ENCODE measurements at regions not wholly inside any gene's neighbourhood (a gene's known extent, or its start where the extent isn't known, plus 50 kb on each side); places are given as distances from the start of the nearest gene placed in this dataset.

DNA sequence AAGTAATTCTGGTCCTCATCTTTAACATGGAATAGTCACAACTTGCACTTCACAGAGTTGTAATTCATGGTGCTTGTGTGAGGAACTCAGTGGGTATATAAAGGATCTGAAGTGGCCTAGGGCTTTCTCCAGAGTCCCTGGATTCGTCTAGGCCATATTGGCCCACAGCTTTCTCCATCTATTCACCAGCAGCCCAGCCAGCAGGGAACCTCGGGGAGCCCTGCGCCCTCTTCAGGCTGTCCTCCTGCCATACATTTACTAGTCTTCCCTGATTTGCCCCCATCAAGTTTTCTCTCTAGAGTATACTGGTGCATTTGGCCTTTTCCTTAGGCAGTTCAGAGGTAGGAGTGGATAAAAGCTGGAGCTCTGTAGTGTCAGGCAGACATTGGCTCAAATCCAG is 278.3 kb downstream of the MYCN start:
- TF ChIP-seq SCRT1 (tag by site-specific recombination; IDR thresholded peaks at IDR 0.05; ENCODE audit: borderline replicate concordance) (no peak), ZNF548 (tag by site-specific recombination; IDR thresholded peaks at IDR 0.05) (no peak), ZNF239 (tag by site-specific recombination; IDR thresholded peaks at IDR 0.05) (no peak), ZNF341 (tag by site-specific recombination; IDR thresholded peaks at IDR 0.05; ENCODE audit: low read depth) (no peak), MYNN (tag by site-specific recombination; IDR thresholded peaks at IDR 0.05; ENCODE audit: borderline replicate concordance) (no peak), ZNF596 (tag by site-specific recombination; IDR thresholded peaks at IDR 0.05) (no peak), ZNF776 (tag by site-specific recombination; IDR thresholded peaks at IDR 0.05; ENCODE audit: borderline replicate concordance) (no peak), ZNF707 (tag by site-specific recombination; IDR thresholded peaks at IDR 0.05) (no peak), GLI4 (tag by site-specific recombination; IDR thresholded peaks at IDR 0.05) (no peak), ZBTB20 (tag by site-specific recombination; IDR thresholded peaks at IDR 0.05) (no peak), ZNF394 (tag by site-specific recombination; IDR thresholded peaks at IDR 0.05; ENCODE audit: borderline replicate concordance) (no peak), ZNF140 (tag by site-specific recombination; IDR thresholded peaks at IDR 0.05) (no peak), ZNF768 (tag by site-specific recombination; IDR thresholded peaks at IDR 0.05) (no peak)
- TF ChIP-seq, protein P1, sequence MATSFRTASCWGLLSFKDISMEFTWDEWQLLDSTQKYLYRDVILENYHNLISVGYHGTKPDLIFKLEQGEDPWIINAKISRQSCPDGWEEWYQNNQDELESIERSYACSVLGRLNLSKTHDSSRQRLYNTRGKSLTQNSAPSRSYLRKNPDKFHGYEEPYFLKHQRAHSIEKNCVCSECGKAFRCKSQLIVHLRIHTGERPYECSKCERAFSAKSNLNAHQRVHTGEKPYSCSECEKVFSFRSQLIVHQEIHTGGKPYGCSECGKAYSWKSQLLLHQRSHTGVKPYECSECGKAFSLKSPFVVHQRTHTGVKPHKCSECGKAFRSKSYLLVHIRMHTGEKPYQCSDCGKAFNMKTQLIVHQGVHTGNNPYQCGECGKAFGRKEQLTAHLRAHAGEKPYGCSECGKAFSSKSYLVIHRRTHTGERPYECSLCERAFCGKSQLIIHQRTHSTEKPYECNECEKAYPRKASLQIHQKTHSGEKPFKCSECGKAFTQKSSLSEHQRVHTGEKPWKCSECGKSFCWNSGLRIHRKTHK (tag by site-specific recombination; IDR thresholded peaks at IDR 0.05) = no peak
- Histone ChIP-seq H3K4me1 (ENCODE audit: control insufficient read depth, insufficient read depth, low read length) (no peaks in the 10 kb centered on the region), H3K36me3 (ENCODE audit: control insufficient read depth in 2 of 2, insufficient read depth in 1 of 2, low read length in 2 of 2) (no peaks in the 10 kb centered on the region), H3K27ac (ENCODE audit: extremely low read depth, low read depth, low read length) (no peak overlapping the region), H3K4me3 (ENCODE audit: low read depth, low read length) (no peak overlapping the region), H3K9me3 (ENCODE audit: control insufficient read depth, insufficient read depth, low read depth, low read length) (no peaks in the 10 kb centered on the region)
- ChIA-PET CTCF (interaction anchor here (0.6 to 1.2 kb wide), 6 partner anchors 17 to 423 kb away, joined by 3 read pairs; no protein-coding TSS in a partner anchor), POLR2A (no interaction called here)

DNA sequence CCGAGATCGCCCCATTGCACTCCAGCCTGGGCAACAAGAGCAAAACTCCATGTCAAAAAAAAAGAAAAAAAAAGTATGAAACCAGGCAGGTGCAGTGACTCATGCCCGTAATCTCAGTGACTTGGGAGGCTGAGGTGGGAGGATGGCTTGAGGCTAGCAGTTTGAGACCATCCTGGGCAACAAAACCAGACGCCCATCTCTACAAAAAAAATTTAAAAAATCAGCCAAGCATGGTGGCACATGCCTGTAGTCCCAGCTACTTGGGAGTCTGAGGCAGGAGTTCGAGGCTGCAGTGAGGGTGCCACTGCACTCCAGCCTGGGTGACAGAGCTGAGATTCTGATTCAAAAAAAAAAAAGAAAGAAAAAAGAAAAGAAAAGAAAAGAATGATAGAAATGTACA is 277.8 kb downstream of the MYCN start:
- H3K4me3 ChIP-seq (ENCODE audit: low read depth, low read length) = no peak overlapping the region
- no peaks in the 10 kb centered on the region for H3K36me3 ChIP-seq (ENCODE audit: control insufficient read depth in 2 of 2, insufficient read depth in 1 of 2, low read length in 2 of 2)
- TF ChIP-seq, protein P2, sequence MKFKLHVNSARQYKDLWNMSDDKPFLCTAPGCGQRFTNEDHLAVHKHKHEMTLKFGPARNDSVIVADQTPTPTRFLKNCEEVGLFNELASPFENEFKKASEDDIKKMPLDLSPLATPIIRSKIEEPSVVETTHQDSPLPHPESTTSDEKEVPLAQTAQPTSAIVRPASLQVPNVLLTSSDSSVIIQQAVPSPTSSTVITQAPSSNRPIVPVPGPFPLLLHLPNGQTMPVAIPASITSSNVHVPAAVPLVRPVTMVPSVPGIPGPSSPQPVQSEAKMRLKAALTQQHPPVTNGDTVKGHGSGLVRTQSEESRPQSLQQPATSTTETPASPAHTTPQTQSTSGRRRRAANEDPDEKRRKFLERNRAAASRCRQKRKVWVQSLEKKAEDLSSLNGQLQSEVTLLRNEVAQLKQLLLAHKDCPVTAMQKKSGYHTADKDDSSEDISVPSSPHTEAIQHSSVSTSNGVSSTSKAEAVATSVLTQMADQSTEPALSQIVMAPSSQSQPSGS (tag by site-specific recombination; IDR thresholded peaks at IDR 0.05; ENCODE audit: low read depth) = no peak
- TF ChIP-seq ZNF530 (tag by site-specific recombination; IDR thresholded peaks at IDR 0.05; ENCODE audit: low read depth) (no peak), ZNF214 (tag by site-specific recombination; IDR thresholded peaks at IDR 0.05; ENCODE audit: borderline replicate concordance) (no peak), KLF9 (tag by site-specific recombination; IDR thresholded peaks at IDR 0.05; ENCODE audit: low read depth) (no peak), ZFP3 (tag by site-specific recombination; IDR thresholded peaks at IDR 0.05; ENCODE audit: low read depth) (no peak), YY1 (tag by site-specific recombination; IDR thresholded peaks at IDR 0.05) (no peak), ZNF629 (tag by site-specific recombination; IDR thresholded peaks at IDR 0.05) (no peak), ZNF239 (tag by site-specific recombination; IDR thresholded peaks at IDR 0.05) (no peak), ZXDB (tag by site-specific recombination; IDR thresholded peaks at IDR 0.05) (no peak), HOXD13 (CRISPR knock-in tag; IDR thresholded peaks at IDR 0.05; ENCODE audit: borderline replicate concordance) (no peak), ZNF335 (tag by site-specific recombination; conservative IDR thresholded peaks at IDR 0.05) (no peak), ZNF473 (tag by site-specific recombination; IDR thresholded peaks at IDR 0.05) (no peak), OVOL3 (tag by site-specific recombination; IDR thresholded peaks at IDR 0.05) (no peak)
- TF ChIP-seq, protein P3, sequence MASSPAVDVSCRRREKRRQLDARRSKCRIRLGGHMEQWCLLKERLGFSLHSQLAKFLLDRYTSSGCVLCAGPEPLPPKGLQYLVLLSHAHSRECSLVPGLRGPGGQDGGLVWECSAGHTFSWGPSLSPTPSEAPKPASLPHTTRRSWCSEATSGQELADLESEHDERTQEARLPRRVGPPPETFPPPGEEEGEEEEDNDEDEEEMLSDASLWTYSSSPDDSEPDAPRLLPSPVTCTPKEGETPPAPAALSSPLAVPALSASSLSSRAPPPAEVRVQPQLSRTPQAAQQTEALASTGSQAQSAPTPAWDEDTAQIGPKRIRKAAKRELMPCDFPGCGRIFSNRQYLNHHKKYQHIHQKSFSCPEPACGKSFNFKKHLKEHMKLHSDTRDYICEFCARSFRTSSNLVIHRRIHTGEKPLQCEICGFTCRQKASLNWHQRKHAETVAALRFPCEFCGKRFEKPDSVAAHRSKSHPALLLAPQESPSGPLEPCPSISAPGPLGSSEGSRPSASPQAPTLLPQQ (tag by site-specific recombination; IDR thresholded peaks at IDR 0.05) = no peak
- TF ChIP-seq, protein P4, sequence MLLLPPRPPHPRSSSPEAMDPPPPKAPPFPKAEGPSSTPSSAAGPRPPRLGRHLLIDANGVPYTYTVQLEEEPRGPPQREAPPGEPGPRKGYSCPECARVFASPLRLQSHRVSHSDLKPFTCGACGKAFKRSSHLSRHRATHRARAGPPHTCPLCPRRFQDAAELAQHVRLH (tag by site-specific recombination; IDR thresholded peaks at IDR 0.05) = no peak
- TF ChIP-seq, protein P5, sequence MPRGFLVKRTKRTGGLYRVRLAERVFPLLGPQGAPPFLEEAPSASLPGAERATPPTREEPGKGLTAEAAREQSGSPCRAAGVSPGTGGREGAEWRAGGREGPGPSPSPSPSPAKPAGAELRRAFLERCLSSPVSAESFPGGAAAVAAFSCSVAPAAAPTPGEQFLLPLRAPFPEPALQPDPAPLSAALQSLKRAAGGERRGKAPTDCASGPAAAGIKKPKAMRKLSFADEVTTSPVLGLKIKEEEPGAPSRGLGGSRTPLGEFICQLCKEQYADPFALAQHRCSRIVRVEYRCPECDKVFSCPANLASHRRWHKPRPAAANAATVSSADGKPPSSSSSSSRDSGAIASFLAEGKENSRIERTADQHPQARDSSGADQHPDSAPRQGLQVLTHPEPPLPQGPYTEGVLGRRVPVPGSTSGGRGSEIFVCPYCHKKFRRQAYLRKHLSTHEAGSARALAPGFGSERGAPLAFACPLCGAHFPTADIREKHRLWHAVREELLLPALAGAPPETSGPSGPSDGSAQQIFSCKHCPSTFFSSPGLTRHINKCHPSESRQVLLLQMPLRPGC (tag by site-specific recombination; IDR thresholded peaks at IDR 0.05) = no peak
- TF ChIP-seq, protein P6, sequence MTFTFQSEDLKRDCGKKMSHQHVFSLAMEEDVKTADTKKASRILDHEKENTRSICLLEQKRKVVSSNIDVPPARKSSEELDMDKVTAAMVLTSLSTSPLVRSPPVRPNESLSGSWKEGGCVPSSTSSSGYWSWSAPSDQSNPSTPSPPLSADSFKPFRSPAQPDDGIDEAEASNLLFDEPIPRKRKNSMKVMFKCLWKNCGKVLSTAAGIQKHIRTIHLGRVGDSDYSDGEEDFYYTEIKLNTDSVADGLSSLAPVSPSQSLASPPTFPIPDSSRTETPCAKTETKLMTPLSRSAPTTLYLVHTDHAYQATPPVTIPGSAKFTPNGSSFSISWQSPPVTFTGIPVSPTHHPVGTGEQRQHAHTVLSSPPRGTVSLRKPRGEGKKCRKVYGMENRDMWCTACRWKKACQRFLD (tag by site-specific recombination; IDR thresholded peaks at IDR 0.05) = no peak
- H3K9me3 ChIP-seq (ENCODE audit: control insufficient read depth, insufficient read depth, low read depth, low read length) = no peaks in the 10 kb centered on the region
- H3K27ac ChIP-seq (ENCODE audit: extremely low read depth, low read depth, low read length) = no peak overlapping the region
- no peaks in the 10 kb centered on the region for H3K4me1 ChIP-seq (ENCODE audit: control insufficient read depth, insufficient read depth, low read length)
- ChIA-PET CTCF (interaction anchor here (0.6 kb wide), 3 partner anchors 23 to 422 kb away, joined by 3 read pairs; no protein-coding TSS in a partner anchor), POLR2A (no interaction called here)
